ENCODE measurements at regions not wholly inside any gene's neighbourhood (a gene's known extent, or its start where the extent isn't known, plus 50 kb on each side); places are given as distances from the start of the nearest gene placed in this dataset.

GRCh38 chr14:100463937-100464336 lies 123.3 kb downstream of the BEGAIN start:
- Histone ChIP-seq H3K36me3 (ENCODE audit: control insufficient read depth in 1 of 2, insufficient read depth in 2 of 2, low read length in 2 of 2) (no peaks in the 10 kb centered on the region), H3K4me1 (ENCODE audit: control insufficient read depth in 1 of 2, insufficient read depth in 2 of 2, low read length in 2 of 2) (no peaks in the 10 kb centered on the region), H3K4me3 (ENCODE audit: low read depth in 1 of 2, low read length in 2 of 2) (no peak overlapping the region), H3K27me3 (ENCODE audit: low read depth, low read length) (no peaks in the 10 kb centered on the region), H3K27ac (ENCODE audit: low read length) (no peak overlapping the region), H3K9me3 (ENCODE audit: control insufficient read depth in 1 of 2, low read length in 2 of 2) (no peaks in the 10 kb centered on the region)

DNA sequence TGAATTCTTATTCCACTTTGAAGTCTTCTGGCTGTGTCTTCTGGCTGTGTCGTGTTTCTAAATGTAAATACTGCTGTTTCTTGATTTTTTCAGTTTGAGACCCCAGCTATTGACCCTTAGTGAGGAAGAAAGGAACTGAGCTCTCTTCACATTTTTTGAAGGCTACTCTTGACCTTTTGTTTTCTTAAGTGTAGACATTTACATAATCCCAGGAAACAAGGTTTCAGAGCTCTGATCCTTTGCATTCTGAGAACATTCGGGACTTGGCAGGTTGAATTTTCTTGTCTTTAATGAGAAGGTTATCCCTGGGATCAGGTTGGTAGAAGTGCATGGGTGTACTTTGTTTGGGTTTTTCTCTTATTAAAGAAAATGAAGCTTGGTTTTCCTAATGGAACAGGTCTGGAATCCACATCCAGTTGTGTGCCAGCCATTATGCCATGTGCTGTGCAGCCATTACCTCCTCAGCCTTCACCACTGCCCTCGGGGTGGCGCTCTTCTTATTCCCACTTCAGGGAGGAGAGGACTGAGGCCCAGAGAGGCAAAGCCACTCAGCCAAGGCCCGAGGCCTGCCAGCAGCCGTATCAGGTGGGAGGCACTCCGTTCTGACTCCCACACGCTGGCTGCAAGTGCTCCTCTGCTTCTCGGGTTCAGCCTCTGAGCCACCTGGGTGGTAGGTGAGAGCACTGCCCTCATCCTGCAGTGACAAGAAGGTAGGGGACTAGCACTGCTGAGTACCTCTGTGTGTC lies 120.9 kb downstream of the BEGAIN start:
- Histone ChIP-seq H3K27me3 (ENCODE audit: low read depth, low read length) (no peaks in the 10 kb centered on the region), H3K27ac (ENCODE audit: low read length) (no peak overlapping the region), H3K4me1 (ENCODE audit: control insufficient read depth in 1 of 2, insufficient read depth in 2 of 2, low read length in 2 of 2) (no peaks in the 10 kb centered on the region), H3K4me3 (ENCODE audit: low read depth in 1 of 2, low read length in 2 of 2) (no peak overlapping the region), H3K9me3 (ENCODE audit: control insufficient read depth in 1 of 2, low read length in 2 of 2) (no peaks in the 10 kb centered on the region), H3K36me3 (ENCODE audit: control insufficient read depth in 1 of 2, insufficient read depth in 2 of 2, low read length in 2 of 2) (peaks cover 0 to 7% of the 10 kb centered on the region in 2 donors)

DNA sequence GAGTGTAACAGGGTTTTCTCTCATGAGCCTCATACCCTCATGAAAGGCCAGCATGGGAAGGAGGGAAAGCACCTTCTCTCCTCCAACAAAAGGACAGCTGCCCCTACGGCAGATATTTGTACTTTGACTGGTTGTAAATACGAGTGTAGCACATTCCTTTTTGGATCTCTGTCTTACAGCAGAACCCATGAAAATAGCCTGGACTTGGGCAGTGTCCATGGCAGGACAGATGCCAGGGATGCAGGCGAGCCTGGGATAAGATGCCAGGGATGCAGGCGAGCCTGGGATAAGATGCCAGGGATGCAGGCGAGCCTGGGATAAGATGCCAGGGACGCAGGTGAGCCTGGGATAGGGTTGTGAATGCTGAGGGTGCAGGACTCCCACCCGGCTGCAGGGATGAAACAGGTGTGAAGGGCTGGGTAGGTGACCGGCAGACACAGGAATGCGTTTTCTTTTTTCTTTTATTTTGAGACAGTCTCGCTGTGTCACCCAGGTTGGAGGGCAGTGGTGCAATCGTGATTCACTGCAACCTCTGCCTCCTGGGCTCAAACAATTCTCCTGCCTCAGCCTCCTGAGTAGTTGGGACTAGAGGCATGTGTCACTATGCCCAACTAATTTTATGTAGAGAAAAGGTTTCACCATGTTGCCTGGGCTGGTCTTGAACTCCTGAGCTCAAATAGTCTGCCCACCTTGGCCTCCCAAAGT lies 120.0 kb downstream of the BEGAIN start:
- H3K36me3 ChIP-seq (ENCODE audit: control insufficient read depth in 1 of 2, insufficient read depth in 2 of 2, low read length in 2 of 2) = peaks cover 0 to 7% of the 10 kb centered on the region in 2 donors
- no peaks in the 10 kb centered on the region for H3K4me1 ChIP-seq (ENCODE audit: control insufficient read depth in 1 of 2, insufficient read depth in 2 of 2, low read length in 2 of 2)
- no peaks in the 10 kb centered on the region for H3K27me3 ChIP-seq (ENCODE audit: low read depth, low read length)
- H3K4me3 ChIP-seq (ENCODE audit: low read depth in 1 of 2, low read length in 2 of 2) = no peak overlapping the region
- no peaks in the 10 kb centered on the region for H3K9me3 ChIP-seq (ENCODE audit: control insufficient read depth in 1 of 2, low read length in 2 of 2)
- no peak overlapping the region for H3K27ac ChIP-seq (ENCODE audit: low read length)

- Histone ChIP-seq H3K27me3 (ENCODE audit: low read depth, low read length) (no peaks in the 10 kb centered on the region), H3K9me3 (ENCODE audit: control insufficient read depth in 1 of 2, low read length in 2 of 2) (no peaks in the 10 kb centered on the region), H3K4me3 (ENCODE audit: low read depth in 1 of 2, low read length in 2 of 2) (no peak overlapping the region), H3K36me3 (ENCODE audit: control insufficient read depth in 1 of 2, insufficient read depth in 2 of 2, low read length in 2 of 2) (peaks cover 0 to 7% of the 10 kb centered on the region in 2 donors), H3K27ac (ENCODE audit: low read length) (no peak overlapping the region), H3K4me1 (ENCODE audit: control insufficient read depth in 1 of 2, insufficient read depth in 2 of 2, low read length in 2 of 2) (no peaks in the 10 kb centered on the region)
Observed at GRCh38 chr14:100467939-100468338, 119.3 kb downstream of the BEGAIN start.

GRCh38 chr14:100468557-100468956 lies 118.7 kb downstream of the BEGAIN start:
- Histone ChIP-seq H3K4me1 (ENCODE audit: control insufficient read depth in 1 of 2, insufficient read depth in 2 of 2, low read length in 2 of 2) (no peaks in the 10 kb centered on the region), H3K27ac (ENCODE audit: low read length) (no peak overlapping the region), H3K36me3 (ENCODE audit: control insufficient read depth in 1 of 2, insufficient read depth in 2 of 2, low read length in 2 of 2) (peaks cover 0 to 7% of the 10 kb centered on the region in 2 donors), H3K27me3 (ENCODE audit: low read depth, low read length) (no peaks in the 10 kb centered on the region), H3K4me3 (ENCODE audit: low read depth in 1 of 2, low read length in 2 of 2) (no peak overlapping the region), H3K9me3 (ENCODE audit: control insufficient read depth in 1 of 2, low read length in 2 of 2) (no peaks in the 10 kb centered on the region)

DNA sequence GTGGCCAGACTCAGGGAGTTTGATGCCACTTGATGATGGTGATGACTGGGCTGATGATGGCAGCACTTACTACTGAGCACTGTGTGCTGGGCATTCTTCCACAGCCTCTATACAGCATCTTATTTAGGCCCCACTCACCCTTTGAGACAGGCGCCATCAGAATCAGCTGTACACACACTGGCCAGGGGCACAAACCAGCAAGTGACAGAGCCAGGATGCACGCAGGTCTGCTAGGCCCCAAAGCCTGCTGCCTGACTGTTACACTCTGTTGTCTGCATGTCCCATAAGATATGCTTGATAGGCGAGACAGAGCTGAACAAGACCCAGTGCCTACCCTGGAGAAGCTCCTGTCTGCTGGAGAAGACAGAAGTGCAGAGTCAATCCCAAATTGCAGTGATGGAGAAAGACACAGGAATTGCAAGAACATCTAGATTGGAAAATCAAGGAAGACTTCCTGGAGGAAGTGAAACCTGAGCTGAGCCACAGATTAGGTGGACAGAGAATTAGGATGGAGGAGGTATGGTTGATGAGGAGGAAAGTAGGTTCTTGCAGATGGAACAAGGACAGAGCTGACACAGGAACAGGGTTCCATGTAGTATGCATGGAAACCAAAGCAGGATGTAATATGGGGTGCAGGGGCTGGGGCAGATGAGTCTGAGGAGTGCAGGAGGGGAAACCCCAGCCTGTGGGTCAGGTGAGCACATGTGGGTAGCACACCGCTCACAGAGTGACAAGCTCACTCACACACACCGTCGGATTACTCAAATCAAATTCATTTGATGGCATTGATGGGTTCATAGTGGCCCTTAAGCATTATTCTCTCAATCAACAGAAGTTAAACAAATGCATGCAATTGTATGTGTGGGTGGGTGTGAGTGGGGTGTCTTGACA lies 117.3 kb downstream of the BEGAIN start:
- no peak overlapping the region for H3K4me3 ChIP-seq (ENCODE audit: low read depth in 1 of 2, low read length in 2 of 2)
- no peak overlapping the region for H3K27ac ChIP-seq (ENCODE audit: low read length)
- no peaks in the 10 kb centered on the region for H3K4me1 ChIP-seq (ENCODE audit: control insufficient read depth in 1 of 2, insufficient read depth in 2 of 2, low read length in 2 of 2)
- H3K36me3 ChIP-seq (ENCODE audit: control insufficient read depth in 1 of 2, insufficient read depth in 2 of 2, low read length in 2 of 2) = peaks cover 0 to 7% of the 10 kb centered on the region in 2 donors
- no peaks in the 10 kb centered on the region for H3K27me3 ChIP-seq (ENCODE audit: low read depth, low read length)
- no peaks in the 10 kb centered on the region for H3K9me3 ChIP-seq (ENCODE audit: control insufficient read depth in 1 of 2, low read length in 2 of 2)

DNA sequence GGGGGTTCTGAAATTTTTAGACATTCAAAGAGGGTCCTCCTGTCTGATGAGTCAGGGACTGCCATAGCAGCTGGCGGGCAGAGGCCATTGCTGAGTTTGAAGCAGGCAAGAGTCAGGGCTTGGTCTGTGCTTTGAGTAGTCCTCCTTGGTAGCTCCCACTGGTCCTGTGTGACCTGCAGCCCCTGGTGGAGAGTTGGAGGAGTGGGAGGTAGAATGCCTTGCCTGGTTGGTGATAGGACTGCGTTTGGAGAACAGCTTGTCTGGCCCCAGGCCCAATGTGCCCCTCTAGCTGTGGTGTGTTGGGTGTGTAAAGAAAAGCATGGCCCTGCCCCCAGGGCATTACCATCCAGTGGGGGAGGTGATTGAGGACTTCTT lies 116.7 kb downstream of the BEGAIN start:
- peaks cover 0 to 7% of the 10 kb centered on the region in 2 donors for H3K36me3 ChIP-seq (ENCODE audit: control insufficient read depth in 1 of 2, insufficient read depth in 2 of 2, low read length in 2 of 2)
- H3K4me3 ChIP-seq (ENCODE audit: low read depth in 1 of 2, low read length in 2 of 2) = no peak overlapping the region
- H3K4me1 ChIP-seq (ENCODE audit: control insufficient read depth in 1 of 2, insufficient read depth in 2 of 2, low read length in 2 of 2) = no peaks in the 10 kb centered on the region

GRCh38 chr14:100471441-100472093 lies 115.7 kb downstream of the BEGAIN start:
- Histone ChIP-seq H3K4me1 (ENCODE audit: control insufficient read depth in 1 of 2, insufficient read depth in 2 of 2, low read length in 2 of 2) (peaks cover 0 to 4% of the 10 kb centered on the region in 2 donors), H3K36me3 (ENCODE audit: control insufficient read depth in 1 of 2, insufficient read depth in 2 of 2, low read length in 2 of 2) (peaks cover 0 to 7% of the 10 kb centered on the region in 2 donors), H3K27me3 (ENCODE audit: low read depth, low read length) (no peaks in the 10 kb centered on the region), H3K9me3 (ENCODE audit: control insufficient read depth in 1 of 2, low read length in 2 of 2) (no peaks in the 10 kb centered on the region), H3K4me3 (ENCODE audit: low read depth in 1 of 2, low read length in 2 of 2) (no peak overlapping the region), H3K27ac (ENCODE audit: low read length) (no peak overlapping the region)

More for the DNA sequence above, 116.7 kb downstream of the BEGAIN start:
- H3K27me3 ChIP-seq (ENCODE audit: low read depth, low read length) = no peaks in the 10 kb centered on the region
- H3K27ac ChIP-seq (ENCODE audit: low read length) = no peak overlapping the region
- no peaks in the 10 kb centered on the region for H3K9me3 ChIP-seq (ENCODE audit: control insufficient read depth in 1 of 2, low read length in 2 of 2)

DNA sequence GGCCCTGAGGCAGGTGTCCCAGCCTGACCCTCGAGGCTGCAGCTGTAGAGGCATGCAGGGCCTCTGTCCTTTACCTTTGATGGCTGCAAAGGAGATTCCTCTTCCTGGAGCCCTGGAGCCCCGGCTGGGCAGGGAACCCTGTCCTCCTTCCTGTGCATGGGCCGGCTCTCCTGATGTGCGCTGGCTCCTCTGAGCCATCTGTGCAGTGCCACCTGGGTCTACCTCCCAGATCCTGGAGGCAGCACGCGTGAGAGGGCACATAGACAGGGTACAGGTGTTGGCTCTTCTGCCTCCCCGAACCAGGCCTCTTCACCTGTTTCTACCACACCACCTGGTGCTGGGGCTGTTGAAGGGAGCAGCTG lies 115.1 kb downstream of the BEGAIN start:
- H3K4me3 ChIP-seq (ENCODE audit: low read depth in 1 of 2, low read length in 2 of 2) = no peak overlapping the region
- no peak overlapping the region for H3K27ac ChIP-seq (ENCODE audit: low read length)
- H3K27me3 ChIP-seq (ENCODE audit: low read depth, low read length) = no peaks in the 10 kb centered on the region
- H3K36me3 ChIP-seq (ENCODE audit: control insufficient read depth in 1 of 2, insufficient read depth in 2 of 2, low read length in 2 of 2) = peaks cover 0 to 7% of the 10 kb centered on the region in 2 donors
- H3K4me1 ChIP-seq (ENCODE audit: control insufficient read depth in 1 of 2, insufficient read depth in 2 of 2, low read length in 2 of 2) = peaks cover 0 to 4% of the 10 kb centered on the region in 2 donors
- no peaks in the 10 kb centered on the region for H3K9me3 ChIP-seq (ENCODE audit: control insufficient read depth in 1 of 2, low read length in 2 of 2)

GRCh38 chr14:100472491-100472890 lies 114.7 kb downstream of the BEGAIN start:
- Histone ChIP-seq H3K27ac (ENCODE audit: low read length) (no peak overlapping the region), H3K4me3 (ENCODE audit: low read depth in 1 of 2, low read length in 2 of 2) (no peak overlapping the region), H3K27me3 (ENCODE audit: low read depth, low read length) (no peaks in the 10 kb centered on the region), H3K4me1 (ENCODE audit: control insufficient read depth in 1 of 2, insufficient read depth in 2 of 2, low read length in 2 of 2) (peaks cover 0 to 4% of the 10 kb centered on the region in 2 donors), H3K36me3 (ENCODE audit: control insufficient read depth in 1 of 2, insufficient read depth in 2 of 2, low read length in 2 of 2) (peaks cover 0 to 7% of the 10 kb centered on the region in 2 donors), H3K9me3 (ENCODE audit: control insufficient read depth in 1 of 2, low read length in 2 of 2) (no peaks in the 10 kb centered on the region)

DNA sequence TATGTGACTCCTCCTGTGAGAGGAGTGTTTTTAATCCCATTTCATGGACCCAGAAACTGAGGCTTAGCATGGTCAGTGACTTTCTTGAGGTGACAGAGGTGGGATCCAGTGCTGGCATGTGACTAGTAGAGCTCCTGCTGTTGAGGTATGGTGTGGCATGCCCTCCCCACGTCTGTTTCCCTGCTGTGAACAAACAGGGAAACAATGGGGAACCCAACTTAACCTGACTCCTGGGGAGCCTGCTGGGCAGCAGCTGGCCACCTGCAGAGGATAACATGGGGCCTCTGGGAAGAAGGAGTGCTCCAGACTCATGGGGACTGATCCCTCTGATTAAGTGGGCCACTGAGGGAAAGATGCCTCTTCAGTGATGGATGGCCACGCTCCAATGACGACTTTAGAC lies 114.0 kb downstream of the BEGAIN start:
- Histone ChIP-seq H3K36me3 (ENCODE audit: control insufficient read depth in 1 of 2, insufficient read depth in 2 of 2, low read length in 2 of 2) (peaks cover 0 to 7% of the 10 kb centered on the region in 2 donors), H3K9me3 (ENCODE audit: control insufficient read depth in 1 of 2, low read length in 2 of 2) (no peaks in the 10 kb centered on the region), H3K27ac (ENCODE audit: low read length) (no peak overlapping the region), H3K4me1 (ENCODE audit: control insufficient read depth in 1 of 2, insufficient read depth in 2 of 2, low read length in 2 of 2) (peaks cover 0 to 4% of the 10 kb centered on the region in 2 donors), H3K27me3 (ENCODE audit: low read depth, low read length) (no peaks in the 10 kb centered on the region), H3K4me3 (ENCODE audit: low read depth in 1 of 2, low read length in 2 of 2) (no peak overlapping the region)

Data from muscle layer of duodenum (tissue), 2 donors.